Panc1 (cell line): ENCODE measurements at regions not wholly inside any gene's neighbourhood (a gene's known extent, or its start where the extent isn't known, plus 50 kb on each side); places are given as distances from the start of the nearest gene placed in this dataset.

Experiments used
- POLR2AphosphoS5 ChIP-seq: IDR thresholded peaks from 2 replicates; pipeline ENCODE4 v1.6.1; 2012; ENCODE audit warnings: mild to moderate bottlenecking, low read depth, low read length, moderate library complexity
- TF ChIP-seq, protein P1 (sequence below): fragments of 450-650 bp; IDR thresholded peaks from 2 replicates; pipeline ENCODE4 v1.5.1; 2017; ENCODE audit warnings: mild to moderate bottlenecking
- TF ChIP-seq, protein P2 (sequence below), 2 experiments: IDR thresholded peaks; 2 replicates each; pipeline ENCODE4 v1.6.1; 2011 to 2012; ENCODE audit warnings: low read depth in 2 of 2, control low read depth in 1 of 2, low read length in 1 of 2, mild to moderate bottlenecking in 1 of 2, moderate library complexity in 1 of 2; ENCODE audit not compliant: insufficient read depth in 1 of 2

DNA sequence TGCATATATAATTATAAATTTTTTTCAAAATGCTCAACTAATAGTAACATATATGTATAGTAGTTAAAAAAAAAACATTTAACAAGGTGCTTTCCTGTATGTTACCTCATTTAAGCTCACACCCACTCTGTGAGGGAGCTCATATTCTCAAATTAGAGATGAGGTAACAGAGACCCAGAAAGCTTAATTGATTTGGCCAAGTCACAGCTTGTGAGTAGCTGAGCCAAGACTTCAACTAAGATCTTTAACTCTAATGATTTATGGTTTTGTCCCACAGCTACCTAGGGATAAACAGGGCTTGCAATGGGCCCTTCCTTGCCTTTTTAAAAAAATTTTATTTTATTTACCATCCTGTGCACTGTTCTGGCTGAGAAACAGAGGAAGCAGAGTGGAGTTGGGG is 230.0 kb upstream of the GOLIM4 start:
- TF ChIP-seq, protein P1, sequence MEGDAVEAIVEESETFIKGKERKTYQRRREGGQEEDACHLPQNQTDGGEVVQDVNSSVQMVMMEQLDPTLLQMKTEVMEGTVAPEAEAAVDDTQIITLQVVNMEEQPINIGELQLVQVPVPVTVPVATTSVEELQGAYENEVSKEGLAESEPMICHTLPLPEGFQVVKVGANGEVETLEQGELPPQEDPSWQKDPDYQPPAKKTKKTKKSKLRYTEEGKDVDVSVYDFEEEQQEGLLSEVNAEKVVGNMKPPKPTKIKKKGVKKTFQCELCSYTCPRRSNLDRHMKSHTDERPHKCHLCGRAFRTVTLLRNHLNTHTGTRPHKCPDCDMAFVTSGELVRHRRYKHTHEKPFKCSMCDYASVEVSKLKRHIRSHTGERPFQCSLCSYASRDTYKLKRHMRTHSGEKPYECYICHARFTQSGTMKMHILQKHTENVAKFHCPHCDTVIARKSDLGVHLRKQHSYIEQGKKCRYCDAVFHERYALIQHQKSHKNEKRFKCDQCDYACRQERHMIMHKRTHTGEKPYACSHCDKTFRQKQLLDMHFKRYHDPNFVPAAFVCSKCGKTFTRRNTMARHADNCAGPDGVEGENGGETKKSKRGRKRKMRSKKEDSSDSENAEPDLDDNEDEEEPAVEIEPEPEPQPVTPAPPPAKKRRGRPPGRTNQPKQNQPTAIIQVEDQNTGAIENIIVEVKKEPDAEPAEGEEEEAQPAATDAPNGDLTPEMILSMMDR, result no peak
- no peak for TF ChIP-seq POLR2AphosphoS5
- TF ChIP-seq, protein P2, sequence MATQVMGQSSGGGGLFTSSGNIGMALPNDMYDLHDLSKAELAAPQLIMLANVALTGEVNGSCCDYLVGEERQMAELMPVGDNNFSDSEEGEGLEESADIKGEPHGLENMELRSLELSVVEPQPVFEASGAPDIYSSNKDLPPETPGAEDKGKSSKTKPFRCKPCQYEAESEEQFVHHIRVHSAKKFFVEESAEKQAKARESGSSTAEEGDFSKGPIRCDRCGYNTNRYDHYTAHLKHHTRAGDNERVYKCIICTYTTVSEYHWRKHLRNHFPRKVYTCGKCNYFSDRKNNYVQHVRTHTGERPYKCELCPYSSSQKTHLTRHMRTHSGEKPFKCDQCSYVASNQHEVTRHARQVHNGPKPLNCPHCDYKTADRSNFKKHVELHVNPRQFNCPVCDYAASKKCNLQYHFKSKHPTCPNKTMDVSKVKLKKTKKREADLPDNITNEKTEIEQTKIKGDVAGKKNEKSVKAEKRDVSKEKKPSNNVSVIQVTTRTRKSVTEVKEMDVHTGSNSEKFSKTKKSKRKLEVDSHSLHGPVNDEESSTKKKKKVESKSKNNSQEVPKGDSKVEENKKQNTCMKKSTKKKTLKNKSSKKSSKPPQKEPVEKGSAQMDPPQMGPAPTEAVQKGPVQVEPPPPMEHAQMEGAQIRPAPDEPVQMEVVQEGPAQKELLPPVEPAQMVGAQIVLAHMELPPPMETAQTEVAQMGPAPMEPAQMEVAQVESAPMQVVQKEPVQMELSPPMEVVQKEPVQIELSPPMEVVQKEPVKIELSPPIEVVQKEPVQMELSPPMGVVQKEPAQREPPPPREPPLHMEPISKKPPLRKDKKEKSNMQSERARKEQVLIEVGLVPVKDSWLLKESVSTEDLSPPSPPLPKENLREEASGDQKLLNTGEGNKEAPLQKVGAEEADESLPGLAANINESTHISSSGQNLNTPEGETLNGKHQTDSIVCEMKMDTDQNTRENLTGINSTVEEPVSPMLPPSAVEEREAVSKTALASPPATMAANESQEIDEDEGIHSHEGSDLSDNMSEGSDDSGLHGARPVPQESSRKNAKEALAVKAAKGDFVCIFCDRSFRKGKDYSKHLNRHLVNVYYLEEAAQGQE (IDR thresholded peaks at IDR 0.05; ENCODE audit: insufficient read depth in 1 of 2, low read depth in 2 of 2, low read length in 1 of 2), result no peak
